ENCODE measurements at regions not wholly inside any gene's neighbourhood (a gene's known extent, or its start where the extent isn't known, plus 50 kb on each side); places are given as distances from the start of the nearest gene placed in this dataset.
"Not testable (repeated sequence)": the region's sequence is repeated elsewhere in the genome, so short reads cannot be mapped to it uniquely, and the experiment has no call there.

DNA sequence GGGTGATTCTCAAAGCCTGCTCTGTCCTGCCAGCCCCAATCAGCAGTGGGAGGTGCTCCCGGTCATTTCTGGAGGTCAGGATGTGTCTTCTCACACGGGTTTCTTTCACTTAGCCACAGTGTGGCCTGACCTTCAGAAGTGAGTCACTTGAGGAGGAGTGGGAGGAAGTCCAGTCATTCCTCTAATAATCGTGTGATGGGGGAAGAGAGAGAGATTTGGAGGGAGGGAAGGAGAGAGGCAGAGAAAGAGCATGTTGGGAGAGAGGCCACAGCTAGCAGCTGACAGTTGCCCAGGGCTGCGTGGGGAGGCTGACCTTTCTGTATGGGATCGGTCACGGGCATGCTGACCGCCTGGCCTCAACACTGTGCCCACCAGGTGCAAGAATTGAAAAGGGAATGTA lies 139.9 kb downstream of the NPIPB11 start:
- Histone ChIP-seq H2BK20ac (ENCODE audit: low read depth, low read length) (peak overlapping the region; percentile 98; the same call in 1 of the 2 replicates), H3K27ac (ENCODE audit: insufficient read depth, low read length) (peak overlapping the region; percentile 99), H4K8ac (ENCODE audit: low read depth in 2 of 2, low read length in 2 of 2) (peak overlapping the region; percentile 76 to 92; a peak in 3 of 4 replicates), H3K4me1 (ENCODE audit: control insufficient read depth, insufficient read depth, low read length) (peaks cover 46% of the 10 kb centered on the region), H2BK5ac (ENCODE audit: low read depth, low read length, poor library complexity, severe bottlenecking) (peak overlapping the region; percentile 66), H4K91ac (ENCODE audit: insufficient read depth, low read depth, low read length) (peak overlapping the region; percentile 90), H3K9ac (ENCODE audit: low read depth, low read length) (peak overlapping the region; percentile 42; the same call in 1 of the 2 replicates), H2AK5ac (ENCODE audit: low read depth, low read length) (peak overlapping the region; percentile 99), H3K9me1 (ENCODE audit: insufficient read depth, low read length) (peaks cover 31% of the 10 kb centered on the region), H3K79me1 (ENCODE audit: low read depth in 1 of 2, low read length in 2 of 2) (peaks cover 0 to 33% of the 10 kb centered on the region in 2 experiments; a peak in 2 of 4 replicates), H3K4ac (ENCODE audit: low read depth, low read length) (peak overlapping the region; percentile 98), H2BK120ac (ENCODE audit: low read depth, low read length) (peak overlapping the region; percentile 85), H2BK15ac (ENCODE audit: low read depth, low read length) (0 out of 3 replicates have a peak overlapping the region, but pooled peaks have one; percentile 60), H4K5ac (ENCODE audit: low read depth, low read length) (peak overlapping the region; percentile 78; the same call in 1 of the 2 replicates)
- H3K27me3 ChIP-seq (ENCODE audit: control insufficient read depth, insufficient read depth, low read length); H3K56ac ChIP-seq (ENCODE audit: extremely low read depth, insufficient read depth, low read length); H3K14ac ChIP-seq (replicated peaks; ENCODE audit: low read depth, low read length); dilution Hi-C loops (cut with HindIII; ENCODE audit: low sequenced_read_pairs, unreplicated experiment); H3K18ac ChIP-seq (ENCODE audit: low read depth, low read length); H4K20me1 ChIP-seq (ENCODE audit: insufficient read depth, low read length); H3K4me3 ChIP-seq (ENCODE audit: insufficient read depth, low read depth, low read length); H3K4me2 ChIP-seq (ENCODE audit: low read depth, low read length); H3K23ac ChIP-seq (ENCODE audit: low read depth, low read length); H2AFZ ChIP-seq (replicated peaks; ENCODE audit: low read length, poor library complexity); POLR2A ChIA-PET (ENCODE audit: unreplicated experiment); H3K9me3 ChIP-seq (ENCODE audit: control insufficient read depth, insufficient read depth, low read length); H3K36me3 ChIP-seq (ENCODE audit: control insufficient read depth, insufficient read depth, low read length); intact Hi-C loops (cut with micrococcal nuclease); H2AK9ac ChIP-seq (replicated peaks; ENCODE audit: low read depth, low read length, poor library complexity); BruUV-seq (replicated peaks): not testable (repeated sequence)
- no CpG with 5 or more reads among the region's 7 CpGs for WGBS, 2 experiments (ENCODE audit: extremely low coverage in 2 of 2, insufficient read length in 1 of 2)
- TF ChIP-seq FOS (IDR thresholded peaks at IDR 0.05; ENCODE audit: low read depth, low read length) (peak; percentile 81), NFE2L2 (IDR thresholded peaks at IDR 0.05; ENCODE audit: low read depth, low read length) (0 out of 2 replicates have a peak, but pooled peaks have one; percentile 9), BHLHE40 (IDR thresholded peaks at IDR 0.05; ENCODE audit: low read depth, low read length) (0 out of 2 replicates have a peak, but pooled peaks have one; percentile 39)
- DNase-seq (peak; percentile 94), ATAC-seq (ENCODE audit: low read depth) (peak; percentile 19)
- CTCF ChIA-PET = interaction anchor here (0.7 kb wide), 1 partner anchor 100 kb away, joined by 4 read pairs; no protein-coding TSS in a partner anchor
- in situ Hi-C loops (cut with MboI; ENCODE audit: low sequenced_read_pairs) = loop anchor here (25.0 kb wide), 1 partner anchor 304 kb away; the partner anchor contains the start of genes NFATC2IP and SPNS1

Measured in IMR-90 (cell line).